Stimulated activated naive CD4-positive, alpha-beta T cell (primary cell): ENCODE measurements at regions not wholly inside any gene's neighbourhood (a gene's known extent, or its start where the extent isn't known, plus 50 kb on each side); places are given as distances from the start of the nearest gene placed in this dataset.

Experiments used
- DNase-seq, 6 experiments: peaks; one replicate each; lab custom pipeline; 2025; lab: John Stamatoyannopoulos, UW

- no peak for DNase-seq
Observed at GRCh38 chr4:111864066-111864465, 281.2 kb upstream of the FAM241A start.

GRCh38 chr4:111869339-111869738 is 275.9 kb upstream of the FAM241A start:
- no peak for DNase-seq

GRCh38 chr4:111871802-111872201 is 273.5 kb upstream of the FAM241A start:
- no peak for DNase-seq

- DNase-seq = no peak
Observed at GRCh38 chr4:111873801-111874200, 271.5 kb upstream of the FAM241A start.

- DNase-seq = no peak
Observed at GRCh38 chr4:111879539-111879938, 265.7 kb upstream of the FAM241A start.

GRCh38 chr4:111880116-111880515 is 265.1 kb upstream of the FAM241A start:
- DNase-seq = no peak

GRCh38 chr4:111883557-111883999 is 261.7 kb upstream of the FAM241A start:
- no peak for DNase-seq

- no peak for DNase-seq
Observed at GRCh38 chr4:111890412-111890811, 254.8 kb upstream of the FAM241A start.

GRCh38 chr4:111905511-111905910 is 239.7 kb upstream of the FAM241A start:
- DNase-seq = no peak

- no peak for DNase-seq
Observed at GRCh38 chr4:111919639-111920038, 225.6 kb upstream of the FAM241A start.

GRCh38 chr4:111921714-111922113 is 223.5 kb upstream of the FAM241A start:
- DNase-seq = no peak

GRCh38 chr4:111923786-111924185 is 221.5 kb upstream of the FAM241A start:
- no peak for DNase-seq

- no peak for DNase-seq
Observed at GRCh38 chr4:111924696-111925095, 220.6 kb upstream of the FAM241A start.

- DNase-seq = no peak
Observed at GRCh38 chr4:111930659-111931058, 214.6 kb upstream of the FAM241A start.

- DNase-seq = no peak
Observed at GRCh38 chr4:111933703-111934102, 211.6 kb upstream of the FAM241A start.

GRCh38 chr4:111934314-111934713 is 210.9 kb upstream of the FAM241A start:
- no peak for DNase-seq

- no peak for DNase-seq
Observed at GRCh38 chr4:111937368-111937767, 207.9 kb upstream of the FAM241A start.

- no peak for DNase-seq
Observed at GRCh38 chr4:111941957-111942356, 203.3 kb upstream of the FAM241A start.

- DNase-seq = no peak
Observed at GRCh38 chr4:111943796-111944203, 201.5 kb upstream of the FAM241A start.

GRCh38 chr4:111945014-111945413 is 200.2 kb upstream of the FAM241A start:
- no peak for DNase-seq

GRCh38 chr4:111946800-111947199 is 198.5 kb upstream of the FAM241A start:
- DNase-seq = no peak

GRCh38 chr4:111952688-111953087 is 192.6 kb upstream of the FAM241A start:
- DNase-seq = no peak

GRCh38 chr4:111954550-111954949 is 190.7 kb upstream of the FAM241A start:
- no peak for DNase-seq

GRCh38 chr4:111955001-111955400 is 190.3 kb upstream of the FAM241A start:
- no peak for DNase-seq

- DNase-seq = no peak
Observed at GRCh38 chr4:111957116-111957515, 188.1 kb upstream of the FAM241A start.
